ENCODE measurements at regions not wholly inside any gene's neighbourhood (a gene's known extent, or its start where the extent isn't known, plus 50 kb on each side); places are given as distances from the start of the nearest gene placed in this dataset.
"Not testable (repeated sequence)": the region's sequence is repeated elsewhere in the genome, so short reads cannot be mapped to it uniquely, and the experiment has no call there.

DNA sequence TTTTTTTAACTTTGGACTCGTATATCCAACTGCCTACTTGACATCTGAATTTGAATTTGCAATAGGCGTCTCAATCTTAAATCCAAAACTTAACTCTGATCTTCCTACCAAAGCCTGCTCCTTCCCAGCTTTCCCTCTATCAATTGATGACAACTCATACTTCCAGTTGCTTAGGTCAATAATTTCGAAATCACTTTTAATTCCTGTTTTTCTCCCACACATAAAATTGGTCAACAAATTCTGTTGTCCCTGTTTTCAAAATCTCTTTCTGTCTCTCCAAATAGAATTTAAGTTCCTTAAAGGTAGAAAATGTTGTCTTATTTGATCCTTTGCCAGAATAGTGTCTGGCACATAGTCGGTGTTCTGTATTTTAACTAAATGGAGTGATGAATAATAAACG lies 332.4 kb downstream of the SATB1 start:
- TF ChIP-seq, protein P1, sequence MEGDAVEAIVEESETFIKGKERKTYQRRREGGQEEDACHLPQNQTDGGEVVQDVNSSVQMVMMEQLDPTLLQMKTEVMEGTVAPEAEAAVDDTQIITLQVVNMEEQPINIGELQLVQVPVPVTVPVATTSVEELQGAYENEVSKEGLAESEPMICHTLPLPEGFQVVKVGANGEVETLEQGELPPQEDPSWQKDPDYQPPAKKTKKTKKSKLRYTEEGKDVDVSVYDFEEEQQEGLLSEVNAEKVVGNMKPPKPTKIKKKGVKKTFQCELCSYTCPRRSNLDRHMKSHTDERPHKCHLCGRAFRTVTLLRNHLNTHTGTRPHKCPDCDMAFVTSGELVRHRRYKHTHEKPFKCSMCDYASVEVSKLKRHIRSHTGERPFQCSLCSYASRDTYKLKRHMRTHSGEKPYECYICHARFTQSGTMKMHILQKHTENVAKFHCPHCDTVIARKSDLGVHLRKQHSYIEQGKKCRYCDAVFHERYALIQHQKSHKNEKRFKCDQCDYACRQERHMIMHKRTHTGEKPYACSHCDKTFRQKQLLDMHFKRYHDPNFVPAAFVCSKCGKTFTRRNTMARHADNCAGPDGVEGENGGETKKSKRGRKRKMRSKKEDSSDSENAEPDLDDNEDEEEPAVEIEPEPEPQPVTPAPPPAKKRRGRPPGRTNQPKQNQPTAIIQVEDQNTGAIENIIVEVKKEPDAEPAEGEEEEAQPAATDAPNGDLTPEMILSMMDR (IDR thresholded peaks at IDR 0.05; ENCODE audit: low read depth, low read length), result no peak
- no peak for DNase-seq
- Histone ChIP-seq H3K9me3 (ENCODE audit: severe bottlenecking) (peaks cover 2% of the 10 kb centered on the region), H3K36me3 (no peaks in the 10 kb centered on the region), H3K27me3 (ENCODE audit: insufficient read depth, low read depth, severe bottlenecking) (no peaks in the 10 kb centered on the region), H3K4me3 (ENCODE audit: low read depth, low read length) (no peak overlapping the region), H3K27ac (no peak overlapping the region)

DNA sequence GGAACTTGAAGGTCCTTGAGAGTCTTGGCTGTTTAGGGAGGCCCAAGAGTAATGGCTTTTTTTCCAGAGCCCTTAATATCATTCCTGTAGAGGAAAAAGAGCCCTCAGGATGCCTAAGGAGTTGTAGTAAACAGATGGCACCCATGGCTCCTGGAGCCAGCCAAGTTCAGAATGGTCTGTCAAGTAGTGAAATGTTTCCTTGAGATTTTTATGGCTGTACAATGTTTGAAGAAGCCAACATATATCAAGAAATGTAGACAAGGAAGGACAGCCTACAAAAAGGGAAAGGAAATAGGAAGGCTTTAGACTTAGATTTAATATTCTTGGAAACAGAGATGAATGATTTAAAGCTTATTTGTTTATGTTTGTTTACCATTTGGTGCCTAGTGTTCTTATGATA lies 334.8 kb downstream of the SATB1 start:
- TF ChIP-seq, protein P1 (IDR thresholded peaks at IDR 0.05; ENCODE audit: low read depth, low read length), result no peak
- Histone ChIP-seq H3K36me3 (no peaks in the 10 kb centered on the region), H3K4me3 (ENCODE audit: low read depth, low read length) (no peak overlapping the region), H3K9me3 (ENCODE audit: severe bottlenecking) (no peaks in the 10 kb centered on the region), H3K27ac (no peak overlapping the region), H3K27me3 (ENCODE audit: insufficient read depth, low read depth, severe bottlenecking) (no peaks in the 10 kb centered on the region)
- no peak for DNase-seq

DNA sequence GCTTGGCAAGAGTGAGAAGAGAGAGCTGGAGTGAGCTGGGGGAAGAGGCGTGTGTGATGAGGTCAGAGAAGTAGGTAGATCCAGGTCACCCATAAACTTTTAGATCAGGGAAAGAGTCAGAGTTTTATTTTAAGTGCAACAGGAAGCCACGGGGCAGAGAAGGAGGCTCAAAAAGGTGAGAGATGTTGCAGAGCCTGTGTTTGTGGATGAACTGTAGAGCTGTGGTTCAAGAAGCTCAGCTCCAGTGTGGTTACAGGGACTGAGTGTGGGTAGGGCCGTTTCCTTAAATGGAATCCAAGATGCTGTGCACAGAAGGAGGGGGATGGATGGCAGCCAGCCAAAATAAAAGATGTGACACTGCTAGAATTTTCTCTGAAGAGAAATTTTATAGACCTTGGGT lies 337.2 kb downstream of the SATB1 start:
- H3K9me3 ChIP-seq (ENCODE audit: severe bottlenecking), result no peaks in the 10 kb centered on the region
- H3K27me3 ChIP-seq (ENCODE audit: insufficient read depth, low read depth, severe bottlenecking), result no peaks in the 10 kb centered on the region
- no peak overlapping the region for H3K4me3 ChIP-seq (ENCODE audit: low read depth, low read length)
- TF ChIP-seq, protein P1 (IDR thresholded peaks at IDR 0.05; ENCODE audit: low read depth, low read length), result no peak
- H3K27ac ChIP-seq, result no peak overlapping the region
- H3K36me3 ChIP-seq, result no peaks in the 10 kb centered on the region
- no peak for DNase-seq

DNA sequence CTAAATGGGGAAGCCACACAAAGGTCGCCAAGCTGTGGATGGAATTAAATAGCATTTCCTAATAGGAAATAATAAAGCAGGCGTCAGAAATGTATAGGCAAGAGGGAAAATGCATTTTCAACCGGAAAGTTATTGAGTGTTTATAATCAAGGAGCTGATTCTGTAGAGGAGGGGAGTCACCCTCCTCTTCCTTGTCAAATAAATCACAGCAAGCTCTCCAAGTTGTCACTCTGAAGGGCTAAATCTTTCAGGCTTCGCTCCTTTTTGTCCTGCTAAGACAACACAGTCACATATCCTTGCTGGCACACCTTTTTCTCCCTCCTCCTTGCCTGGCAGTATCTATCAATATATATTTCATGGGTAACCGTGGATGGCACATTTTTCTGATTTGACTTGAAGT lies 338.4 kb downstream of the SATB1 start:
- Histone ChIP-seq H3K27ac (no peak overlapping the region), H3K27me3 (ENCODE audit: insufficient read depth, low read depth, severe bottlenecking) (no peaks in the 10 kb centered on the region), H3K36me3 (no peaks in the 10 kb centered on the region), H3K9me3 (ENCODE audit: severe bottlenecking) (no peaks in the 10 kb centered on the region), H3K4me3 (ENCODE audit: low read depth, low read length) (no peak overlapping the region)
- TF ChIP-seq, protein P1 (IDR thresholded peaks at IDR 0.05; ENCODE audit: low read depth, low read length), result no peak
- no peak for DNase-seq

DNA sequence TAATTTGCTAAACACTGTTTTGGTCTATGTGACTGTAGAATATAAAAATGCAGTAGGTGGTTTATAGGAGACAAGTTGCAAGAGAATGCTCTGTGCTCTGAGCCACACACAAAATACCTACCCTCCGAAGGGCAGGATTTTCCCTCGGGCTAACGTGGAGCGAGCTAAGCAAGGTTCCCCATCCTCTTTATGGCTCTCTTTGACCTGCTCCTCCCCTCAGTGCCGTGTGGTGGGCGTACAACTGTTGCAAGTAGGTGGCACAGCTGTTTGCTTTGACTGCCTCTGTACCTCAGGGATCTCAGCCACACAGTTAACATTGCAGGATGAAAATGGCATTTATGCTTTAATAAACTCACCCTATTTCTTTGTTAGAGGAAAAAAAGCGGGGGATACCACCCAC lies 339.1 kb downstream of the SATB1 start:
- DNase-seq, result no peak
- Histone ChIP-seq H3K27ac (no peak overlapping the region), H3K27me3 (ENCODE audit: insufficient read depth, low read depth, severe bottlenecking) (no peaks in the 10 kb centered on the region), H3K4me3 (ENCODE audit: low read depth, low read length) (no peak overlapping the region), H3K9me3 (ENCODE audit: severe bottlenecking) (no peaks in the 10 kb centered on the region), H3K36me3 (no peaks in the 10 kb centered on the region)
- TF ChIP-seq, protein P1 (IDR thresholded peaks at IDR 0.05; ENCODE audit: low read depth, low read length), result no peak

DNA sequence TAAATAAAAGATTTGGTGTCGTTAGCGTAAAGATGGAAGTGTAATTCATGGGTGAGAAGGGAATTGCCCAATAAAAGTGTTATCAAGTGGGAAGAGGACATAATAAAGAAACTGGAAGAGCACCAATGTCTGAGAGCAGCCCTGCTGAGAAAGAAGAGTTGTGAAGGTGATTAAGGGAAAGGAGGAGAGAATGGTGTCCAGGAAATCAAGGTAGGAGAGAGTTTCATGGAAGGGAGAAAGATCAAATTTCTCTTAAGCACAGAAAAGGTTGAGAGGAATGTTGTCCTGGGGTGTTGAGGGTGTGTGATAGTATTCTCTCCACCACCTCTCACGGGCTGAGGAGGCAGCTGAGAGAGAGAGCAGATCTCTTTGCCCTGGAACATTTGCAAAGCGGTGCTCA lies 339.7 kb downstream of the SATB1 start:
- no peaks in the 10 kb centered on the region for H3K27me3 ChIP-seq (ENCODE audit: insufficient read depth, low read depth, severe bottlenecking)
- H3K9me3 ChIP-seq (ENCODE audit: severe bottlenecking), result no peaks in the 10 kb centered on the region
- no peak overlapping the region for H3K4me3 ChIP-seq (ENCODE audit: low read depth, low read length)
- TF ChIP-seq, protein P1 (IDR thresholded peaks at IDR 0.05; ENCODE audit: low read depth, low read length), result no peak
- H3K36me3 ChIP-seq, result no peaks in the 10 kb centered on the region
- no peak for DNase-seq
- no peak overlapping the region for H3K27ac ChIP-seq

DNA sequence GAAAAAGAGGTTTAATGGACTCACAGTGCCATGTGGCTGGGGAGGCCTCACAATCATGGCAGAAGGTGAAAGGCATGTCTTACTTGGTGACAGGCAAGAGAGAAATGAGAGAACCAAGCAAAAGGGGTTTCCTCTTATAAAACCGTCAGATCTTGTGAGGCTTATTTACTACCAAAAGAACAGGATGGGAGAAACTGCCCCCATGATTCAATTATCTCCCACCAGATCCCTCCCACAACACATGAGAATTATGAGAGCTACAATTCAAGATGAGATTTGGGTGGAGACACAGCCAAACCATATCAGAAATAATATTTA lies 340.8 kb upstream of the TBC1D5 start:
- not testable (repeated sequence) for DNase-seq; H3K27me3 ChIP-seq (ENCODE audit: insufficient read depth, low read depth, severe bottlenecking); H3K36me3 ChIP-seq; H3K27ac ChIP-seq; H3K4me3 ChIP-seq (ENCODE audit: low read depth, low read length); H3K9me3 ChIP-seq (ENCODE audit: severe bottlenecking)
